Limb (tissue), 2 donors: ENCODE measurements at regions not wholly inside any gene's neighbourhood (a gene's known extent, or its start where the extent isn't known, plus 50 kb on each side); places are given as distances from the start of the nearest gene placed in this dataset.

Experiments
- DNase-seq, 2 donors: peaks; one replicate each; pipeline ENCODE4 v3.0.0-alpha.2; 2016; ENCODE audit errors: extremely low spot score in 2 of 2

DNA sequence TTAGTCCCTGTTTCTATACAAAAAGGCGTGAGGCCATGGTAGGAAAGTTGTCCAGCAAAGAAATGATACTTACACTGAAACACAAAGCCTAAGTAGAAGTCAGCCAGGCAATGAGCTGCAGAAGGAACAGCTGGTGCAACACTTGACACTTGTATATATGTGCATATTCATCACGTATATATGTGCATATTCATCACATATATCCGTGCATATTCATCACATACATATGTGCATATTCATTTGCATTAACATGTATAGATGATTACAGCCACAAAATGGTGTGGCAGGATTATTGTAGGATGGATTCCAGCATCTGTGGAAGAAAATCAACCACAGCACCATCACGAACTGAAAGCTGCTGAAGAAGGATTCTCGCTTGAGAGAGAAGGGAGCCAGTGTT is 189.0 kb upstream of the RGS18 start:
- DNase-seq = no peak

DNA sequence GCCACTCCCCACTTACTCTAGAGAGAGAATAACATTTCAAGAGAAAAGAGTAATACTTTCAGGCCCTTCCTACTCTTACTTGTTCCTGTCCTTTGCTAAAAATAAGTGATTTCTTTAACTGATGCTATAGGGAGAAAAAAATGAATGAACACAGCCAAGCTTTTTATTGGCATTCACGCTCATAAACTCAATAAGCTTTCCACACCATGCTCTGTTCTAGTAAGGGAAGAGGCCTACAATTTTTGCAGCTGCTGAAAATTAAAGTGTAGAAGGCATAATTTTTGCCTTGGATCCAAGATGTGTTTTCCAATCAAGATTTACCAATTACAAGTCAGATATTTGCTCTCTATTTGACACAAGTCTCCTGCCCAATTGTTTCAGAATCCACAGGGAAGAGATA is 188.1 kb upstream of the RGS18 start:
- peak in 1 of 2 donors; percentile 27 for DNase-seq

DNA sequence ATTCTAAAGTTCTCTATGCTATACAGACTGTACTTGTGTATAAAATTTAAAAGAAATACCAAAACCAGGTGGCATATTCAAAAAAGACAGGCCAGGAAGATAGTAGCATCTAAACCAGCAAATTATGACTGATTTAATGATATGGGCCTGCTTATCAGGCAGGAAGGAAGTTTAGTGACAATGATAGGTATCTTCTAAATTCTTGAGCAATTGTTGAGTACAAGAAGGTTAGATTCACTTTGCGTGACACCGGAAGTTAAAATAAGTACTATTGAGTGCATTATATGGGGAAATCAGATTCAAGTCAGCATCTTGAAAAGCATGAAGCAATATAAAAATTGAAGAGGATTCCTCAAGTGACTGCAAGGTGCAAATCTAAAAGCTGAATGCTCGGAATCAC is 186.8 kb upstream of the RGS18 start:
- no peak for DNase-seq

DNA sequence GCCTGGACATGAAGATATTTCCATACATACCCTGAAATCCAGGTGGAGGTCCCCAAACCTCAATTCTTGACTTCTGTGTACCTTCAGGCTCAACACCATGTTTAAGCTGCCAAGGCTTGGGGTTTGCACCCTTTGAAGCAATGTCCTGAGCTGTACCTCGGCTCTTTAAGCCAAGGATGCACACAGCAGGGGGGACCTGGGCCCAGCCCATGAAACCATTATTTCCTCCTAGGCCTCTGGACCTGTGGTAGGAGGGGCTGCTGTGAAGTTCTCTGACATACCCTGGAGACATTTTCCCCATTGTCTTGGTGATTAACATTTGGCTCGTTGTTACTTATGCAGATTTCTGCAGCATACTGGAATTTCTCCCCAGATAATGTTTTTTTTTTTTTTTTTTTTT is 184.3 kb upstream of the RGS18 start:
- no peak for DNase-seq

DNA sequence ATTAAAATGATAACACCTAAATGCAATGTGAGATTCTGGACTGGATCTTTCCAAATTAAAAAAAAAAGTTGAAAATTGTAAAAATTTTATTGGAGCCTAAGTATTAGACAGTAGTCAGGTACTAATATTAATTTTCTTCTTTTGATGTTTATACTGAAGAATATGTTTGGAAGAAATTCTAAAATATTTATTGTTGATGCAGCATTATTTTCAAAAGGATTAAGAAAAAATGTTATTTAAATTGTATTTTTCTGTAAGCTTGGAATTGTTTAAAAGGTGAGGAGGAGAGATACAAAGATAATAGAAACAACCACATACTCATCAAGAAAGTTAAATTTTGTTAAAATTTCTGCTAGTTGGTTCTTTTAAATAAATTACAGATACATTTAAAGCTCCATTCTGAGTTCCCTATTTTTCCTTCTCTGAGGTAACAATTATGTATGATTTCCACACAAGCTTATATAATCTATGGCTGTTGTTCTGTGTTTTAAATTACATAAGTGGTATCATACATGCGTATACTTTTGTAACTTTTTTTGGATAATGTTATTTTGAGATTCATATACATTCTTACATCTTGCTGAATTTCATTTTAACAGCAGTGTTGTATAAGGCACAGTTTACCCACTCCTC is 180.3 kb upstream of the RGS18 start:
- no peak for DNase-seq

DNA sequence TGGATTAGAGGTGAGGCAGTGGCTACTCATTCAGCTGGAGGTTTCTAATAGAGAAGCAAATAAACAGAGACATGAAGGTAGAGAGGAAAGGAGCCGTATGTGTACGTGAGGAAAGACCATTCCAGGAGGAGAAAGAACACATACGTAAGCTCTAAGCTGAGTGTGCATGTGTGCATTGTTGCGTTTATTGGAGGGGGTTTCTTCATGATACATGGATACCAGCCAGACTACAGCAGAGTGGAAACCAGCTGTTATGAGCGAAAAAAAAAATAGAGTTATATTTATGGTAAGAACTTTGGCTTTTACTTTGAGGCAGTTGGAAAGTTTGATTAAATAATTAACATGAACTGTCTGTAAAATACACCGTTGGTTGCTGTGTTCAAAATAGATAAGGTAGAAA is 173.4 kb upstream of the RGS18 start:
- DNase-seq = no peak

DNA sequence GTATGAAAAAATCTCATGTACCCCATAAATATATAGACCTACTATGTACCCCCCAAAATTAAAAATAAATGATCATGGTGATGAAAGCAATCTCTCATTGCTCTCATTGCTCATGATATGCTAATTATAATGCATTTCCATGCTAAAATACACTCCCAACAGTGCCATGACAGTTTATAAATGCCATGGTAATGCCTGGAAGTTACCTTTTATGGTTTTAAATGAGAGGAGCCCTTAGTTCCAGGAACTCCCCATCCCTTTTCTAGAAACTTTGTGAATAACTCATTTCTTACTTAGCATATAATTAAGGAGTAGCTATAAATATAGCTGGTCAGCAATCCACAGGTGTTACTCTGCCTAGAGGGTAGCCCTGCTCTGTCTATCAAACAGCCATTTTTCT is 166.1 kb upstream of the RGS18 start:
- no peak for DNase-seq

DNA sequence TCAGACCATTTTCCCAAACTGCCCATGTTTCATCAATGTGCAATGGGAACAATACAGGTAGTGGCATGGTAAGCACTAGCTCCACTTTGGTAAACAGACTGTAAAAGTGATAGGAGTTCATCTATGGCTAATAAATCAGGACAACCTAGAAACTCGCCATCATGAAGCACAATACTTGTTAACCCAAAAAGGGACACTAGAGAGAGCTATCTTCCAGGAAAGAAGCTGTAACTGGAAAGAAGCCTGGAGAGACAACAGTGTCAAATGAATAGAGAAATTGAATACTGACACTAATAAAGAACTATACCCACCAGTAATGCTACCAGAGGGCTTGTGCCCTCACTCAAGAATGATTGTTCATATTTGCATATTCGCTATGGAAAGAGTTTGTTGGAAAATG is 164.7 kb upstream of the RGS18 start:
- DNase-seq = no peak

DNA sequence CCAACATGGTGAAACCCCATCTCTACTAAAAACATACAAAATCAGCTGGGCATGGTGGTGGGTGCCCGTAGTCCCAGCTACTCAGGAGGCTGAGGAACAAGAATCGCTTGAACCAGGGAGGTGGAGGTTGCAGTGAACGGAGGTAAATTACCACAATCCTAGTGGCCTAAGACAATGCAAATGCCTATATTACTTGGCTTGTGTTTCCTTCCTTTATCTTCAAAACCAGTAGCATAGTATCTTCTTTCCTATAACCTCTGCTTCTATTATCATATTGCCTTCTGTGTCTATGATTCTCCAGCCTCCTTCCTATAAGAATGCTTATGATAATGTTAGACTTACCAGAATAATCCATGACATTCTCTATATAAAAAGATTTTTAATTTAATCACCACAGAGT is 156.2 kb upstream of the RGS18 start:
- DNase-seq = no peak

DNA sequence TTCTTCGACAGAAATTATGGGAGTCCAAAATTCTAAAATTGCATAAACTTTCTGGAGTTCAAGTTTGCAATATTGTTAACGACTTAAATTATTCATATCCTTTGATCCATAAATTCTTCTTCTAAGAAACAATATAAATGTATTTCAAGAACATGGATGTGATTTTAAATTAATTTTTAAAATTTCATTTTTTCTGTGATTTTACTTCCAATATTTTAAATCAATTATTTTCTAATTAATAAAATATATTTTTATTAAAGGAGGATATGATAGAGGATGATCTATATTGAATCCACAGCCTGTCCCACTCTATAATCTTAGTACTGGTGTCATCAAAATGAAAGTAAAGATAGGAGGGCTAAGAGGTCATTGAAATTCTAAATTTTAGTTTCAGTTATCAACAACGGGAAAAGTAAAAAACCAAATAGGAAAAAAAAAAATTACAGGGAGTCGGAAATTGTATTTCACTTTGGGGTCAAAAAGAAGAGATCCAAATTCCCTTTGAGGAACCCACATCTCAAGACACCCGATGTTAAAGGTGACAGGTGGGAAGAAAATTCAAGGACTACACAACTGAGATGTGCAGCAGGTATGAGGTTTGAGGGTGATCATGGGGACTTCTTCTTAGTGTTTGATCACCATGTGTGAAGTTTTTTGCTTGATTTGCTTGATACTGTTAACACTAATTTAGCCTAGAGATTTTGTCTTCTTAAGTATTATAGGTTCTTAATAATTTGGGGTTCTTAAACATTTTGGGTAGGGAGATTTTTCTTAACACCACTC is 154.8 kb upstream of the RGS18 start:
- no peak for DNase-seq

DNA sequence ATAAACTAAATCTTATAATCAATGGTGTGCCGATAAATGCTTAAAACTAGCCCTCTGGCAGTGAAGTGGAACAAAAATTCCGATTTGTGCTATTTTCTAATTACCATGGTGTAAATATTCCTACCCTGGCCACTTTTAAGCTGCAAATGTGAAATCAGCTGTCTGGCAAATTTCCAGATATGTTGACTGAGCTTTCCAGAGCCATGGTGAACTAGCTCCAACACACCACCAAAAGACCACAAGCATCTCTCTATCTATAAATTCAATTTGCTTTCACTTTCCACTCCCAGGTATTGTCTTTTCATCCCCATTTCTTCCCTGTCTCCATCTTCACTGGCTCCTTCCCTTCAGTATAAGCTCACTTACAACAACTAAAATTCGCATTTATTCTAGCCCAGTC is 152.3 kb upstream of the RGS18 start:
- DNase-seq = no peak

DNA sequence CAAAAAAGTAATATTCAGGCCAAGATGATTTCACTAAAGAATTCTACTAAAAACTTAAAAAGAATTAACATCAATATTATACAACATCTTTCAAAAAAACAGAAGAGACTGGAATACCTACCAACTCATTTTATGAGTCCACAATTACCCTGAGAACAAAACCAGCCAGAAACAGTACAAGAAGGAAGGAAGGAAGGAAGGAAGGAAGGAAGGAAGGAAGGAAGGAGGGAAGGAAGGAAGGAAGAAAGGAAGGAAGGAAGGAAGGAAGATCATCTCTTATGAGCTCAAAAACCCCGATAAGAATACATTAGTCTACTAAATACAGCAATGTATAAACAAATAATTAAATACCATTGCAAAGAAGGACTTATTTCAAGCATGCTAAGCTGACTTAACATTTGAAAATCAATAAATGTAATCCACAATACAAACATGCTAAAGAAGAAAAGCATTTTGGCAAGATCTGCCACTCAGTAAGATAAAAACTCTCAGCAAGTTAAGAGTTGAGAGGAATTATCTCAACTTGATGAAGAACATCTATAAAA is 149.9 kb upstream of the RGS18 start:
- no peak for DNase-seq

DNA sequence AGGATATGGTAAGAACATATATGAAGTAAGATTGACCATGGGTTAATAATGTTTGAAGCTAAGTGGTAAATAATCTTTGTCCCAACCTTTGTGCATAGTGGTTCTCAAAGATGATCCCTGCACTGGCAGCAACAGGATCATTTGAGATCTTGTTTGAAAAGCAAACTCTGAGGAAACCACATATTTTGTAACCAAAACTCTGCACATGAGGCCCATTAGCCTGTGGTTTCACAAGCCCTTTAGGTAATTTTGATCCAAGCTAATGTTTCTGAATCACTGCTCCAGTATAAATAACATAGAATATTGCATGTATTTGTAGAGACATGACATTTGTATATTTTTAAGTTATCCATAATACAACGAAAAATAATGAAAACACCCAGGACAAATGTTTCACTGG is 147.9 kb upstream of the RGS18 start:
- DNase-seq = no peak

DNA sequence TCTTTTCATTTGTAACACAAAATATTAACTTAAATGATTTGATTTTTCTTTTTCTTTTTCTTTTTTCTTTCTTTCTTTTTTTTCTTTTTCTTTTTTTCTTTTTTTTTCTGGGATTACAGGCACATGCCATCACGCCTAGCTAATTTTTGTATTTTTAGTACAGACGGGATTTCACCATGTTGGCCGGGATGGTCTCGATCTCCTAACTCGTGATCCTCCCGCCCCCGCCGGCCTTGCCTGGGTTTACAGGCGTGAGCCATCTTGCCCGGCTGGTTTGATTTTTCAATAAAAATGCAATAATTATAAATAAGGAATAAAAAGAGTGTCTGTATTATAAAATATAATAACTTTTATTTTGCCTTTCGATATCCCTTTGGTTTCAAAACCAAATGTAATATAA is 146.7 kb upstream of the RGS18 start:
- no peak for DNase-seq

DNA sequence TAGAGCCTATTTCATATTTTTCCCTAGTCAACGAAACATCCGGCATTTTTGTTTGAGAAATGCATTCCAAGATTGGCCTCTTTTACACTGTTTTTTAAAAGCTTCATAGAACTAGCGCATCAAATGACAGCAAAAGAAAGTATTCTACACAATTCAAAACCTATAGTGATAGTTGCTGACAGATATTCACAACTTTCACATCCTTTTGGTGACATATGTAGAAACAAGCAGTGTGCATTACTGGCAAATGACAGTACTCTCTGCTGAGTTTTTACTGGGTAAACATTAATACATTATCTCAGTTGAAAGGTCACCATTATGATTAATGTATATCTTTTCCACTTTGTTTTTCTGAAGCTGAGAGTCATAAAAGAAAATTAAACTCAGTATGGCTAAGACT is 135.4 kb upstream of the RGS18 start:
- no peak for DNase-seq

DNA sequence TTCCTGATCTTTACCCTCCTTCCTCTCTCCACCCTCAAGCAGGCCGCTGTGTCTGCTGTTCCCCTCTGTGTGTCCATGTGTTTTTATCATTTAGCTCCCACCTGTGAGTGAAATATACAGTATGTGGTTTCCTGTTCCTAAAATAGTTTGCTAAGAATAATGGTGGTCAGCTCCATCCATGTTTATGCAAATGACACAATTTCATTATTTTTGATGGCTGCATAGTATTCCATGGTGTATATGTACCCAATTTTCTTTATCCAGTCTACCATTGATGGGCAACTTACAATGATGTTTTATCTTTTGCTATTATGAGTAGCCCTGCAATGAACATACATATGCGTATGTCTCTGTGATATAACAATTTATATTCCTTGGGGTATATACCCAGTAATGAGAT is 133.4 kb upstream of the RGS18 start:
- no peak for DNase-seq

DNA sequence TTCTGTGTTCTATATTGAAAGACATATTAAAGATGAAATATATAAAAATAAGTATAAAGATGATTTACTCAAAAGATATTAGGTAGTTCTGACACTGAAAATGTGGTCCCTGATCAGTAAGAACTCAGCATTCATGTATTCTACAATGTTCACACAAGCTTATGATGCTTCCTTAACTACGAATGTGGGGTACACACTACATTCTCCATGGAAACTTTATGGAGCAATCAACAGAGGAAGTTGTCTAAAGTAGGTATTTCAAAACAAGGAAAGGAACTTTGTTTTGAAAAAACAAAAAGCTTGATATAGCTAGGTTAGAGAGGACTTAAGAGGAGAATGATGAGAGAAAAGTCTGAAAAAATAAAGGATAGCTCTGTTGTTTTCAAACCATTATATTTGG is 119.7 kb upstream of the RGS18 start:
- no peak for DNase-seq

DNA sequence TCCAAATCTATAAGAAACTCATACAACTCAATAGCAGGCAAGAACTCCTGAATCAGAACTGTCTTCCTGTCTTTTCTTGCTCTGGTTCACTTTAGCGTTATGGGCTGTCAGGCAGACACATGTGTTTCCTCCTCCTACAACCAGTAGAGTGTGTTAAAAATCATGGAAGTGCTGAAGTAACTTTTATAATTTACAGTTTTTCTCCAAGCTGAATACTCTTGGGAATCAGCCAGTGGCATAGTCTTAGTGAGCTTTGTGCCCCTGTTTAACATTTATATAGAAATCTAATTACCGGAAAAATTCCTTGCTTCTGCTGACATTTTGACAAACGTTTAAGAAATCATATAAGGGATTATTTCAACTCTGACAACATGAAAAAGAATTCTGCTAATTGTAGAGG is 113.1 kb upstream of the RGS18 start:
- DNase-seq = no peak

DNA sequence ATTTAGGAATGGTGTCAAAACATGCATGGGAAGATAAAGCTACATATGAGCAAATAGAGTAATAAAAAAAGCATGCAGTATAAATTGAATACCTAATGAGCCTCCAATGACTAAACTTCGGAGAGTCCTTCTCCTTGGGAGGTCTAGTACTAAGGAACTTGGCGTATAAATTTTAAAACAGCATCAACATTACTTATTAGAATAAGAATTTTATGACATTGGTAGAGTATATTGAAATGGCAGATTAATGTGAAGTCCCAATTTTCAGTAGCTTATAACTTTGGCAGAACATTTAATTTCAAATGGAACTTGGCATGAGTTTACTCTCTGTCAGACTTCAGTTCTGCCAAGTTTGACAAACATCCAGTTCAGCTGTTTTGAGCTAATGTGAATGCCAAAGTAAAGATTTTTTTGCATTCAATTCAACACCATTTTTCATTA is 104.7 kb upstream of the RGS18 start:
- peak in 1 of 2 donors; percentile 76 for DNase-seq

DNA sequence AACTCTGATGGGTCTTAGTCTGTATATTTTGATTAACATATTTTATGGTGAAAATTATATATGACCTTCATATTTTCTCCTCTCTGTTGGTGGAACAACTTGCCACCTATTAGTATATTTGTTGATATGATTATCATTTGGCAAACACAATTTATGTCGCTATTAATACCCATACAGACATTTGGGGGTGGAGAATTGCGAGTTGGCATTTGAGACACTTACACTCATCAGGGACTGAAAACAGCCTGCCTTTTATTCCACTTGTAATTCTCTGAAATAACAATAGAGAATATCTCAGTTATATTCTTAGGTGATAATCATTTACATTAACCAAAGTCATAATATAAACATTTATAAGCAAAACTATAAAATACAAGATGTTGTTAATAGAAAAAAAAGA is 100.5 kb upstream of the RGS18 start:
- DNase-seq = no peak

DNA sequence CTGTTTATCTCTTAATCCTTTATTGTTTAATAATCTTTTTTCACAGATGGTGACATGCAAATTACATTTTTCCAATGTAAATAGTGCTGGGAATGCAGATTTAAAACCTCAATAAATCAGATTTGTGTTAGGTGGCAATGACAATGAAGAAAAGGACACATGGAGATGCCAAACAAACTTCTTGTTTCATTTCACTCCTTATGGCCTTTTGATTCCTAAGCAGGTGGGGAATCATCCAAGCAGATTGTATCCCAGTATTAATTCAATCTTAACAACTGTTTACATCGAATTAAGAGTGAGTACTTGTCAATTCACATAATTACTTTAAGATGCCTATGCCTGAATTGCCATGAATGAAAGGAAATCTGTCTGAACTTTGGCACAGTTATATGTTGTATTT is 98.9 kb upstream of the RGS18 start:
- DNase-seq = no peak

DNA sequence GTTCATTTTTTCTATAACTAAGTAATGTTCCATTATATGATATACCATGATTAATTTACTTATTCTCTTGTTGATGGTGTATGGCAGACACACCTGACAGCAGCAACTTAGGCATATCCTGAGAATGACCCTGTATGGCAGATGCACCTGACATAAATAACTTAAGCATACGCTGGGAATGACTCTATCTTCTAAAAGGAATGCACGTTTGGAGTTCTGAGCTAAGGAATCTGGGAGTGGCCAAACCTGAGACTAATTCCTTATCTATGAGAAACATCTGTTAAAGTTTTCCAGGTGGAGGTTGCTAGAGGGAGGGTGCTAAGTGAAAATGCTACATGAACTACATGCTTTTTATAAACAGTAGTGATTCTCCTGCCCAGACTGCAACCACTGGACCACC is 96.7 kb upstream of the RGS18 start:
- no peak for DNase-seq

DNA sequence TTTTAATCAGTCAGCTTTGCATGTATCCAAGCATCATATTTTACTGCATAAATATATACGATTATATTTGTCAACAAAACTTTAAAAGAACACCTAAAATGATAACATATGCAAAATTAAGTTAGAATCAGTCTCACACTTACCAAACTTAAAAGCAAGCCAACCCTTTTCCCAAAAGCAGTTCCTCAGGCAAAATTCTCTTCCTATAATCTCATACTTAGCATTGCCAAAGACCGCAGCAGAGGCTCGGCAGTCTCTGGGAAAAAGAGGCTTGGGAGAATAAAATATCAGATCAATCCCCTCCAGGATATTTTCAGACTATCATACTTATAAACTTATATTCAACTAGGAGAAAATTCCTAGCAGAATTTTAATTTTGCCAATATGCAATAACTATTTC is 93.2 kb upstream of the RGS18 start:
- no peak for DNase-seq
